MM.1S (cell line): ENCODE measurements at regions not wholly inside any gene's neighbourhood (a gene's known extent, or its start where the extent isn't known, plus 50 kb on each side); places are given as distances from the start of the nearest gene placed in this dataset.

Source experiments
- CTCF ChIP-seq: fragments of 300-600 bp; sonication (generic); IDR thresholded peaks from 2 replicates; pipeline ENCODE4 v1.5.1; 2016; ENCODE audit warnings: antibody characterized with exemption, low read length, mixed read lengths
- EZH2phosphoT487 ChIP-seq: fragments of 300-600 bp; sonication (generic); IDR thresholded peaks from 2 replicates; pipeline ENCODE4 v1.6.1; 2018; ENCODE audit warnings: antibody characterized with exemption, low read length

GRCh38 chr3:46122091-46122490 is 86.0 kb downstream of the CCR1 start:
- TF ChIP-seq CTCF: no peak
- no peak for TF ChIP-seq EZH2phosphoT487
